PC-3 (cell line): ENCODE measurements at regions not wholly inside any gene's neighbourhood (a gene's known extent, or its start where the extent isn't known, plus 50 kb on each side); places are given as distances from the start of the nearest gene placed in this dataset.

ENCODE experiments used
- ATAC-seq: fragments of 200-7000 bp; cut with Tn5 transposase; 2 replicates; pipeline ENCODE4 v1.9.1; 2020; ENCODE audit warnings: mild to moderate bottlenecking, moderate library complexity
- BruUV-seq: library from RNA; stranded (reverse); fragments of 400-500 nt; replicated peaks from 2 replicates; lab custom pipeline; 2021; lab: Mats Ljungman, UMichigan
- CTCF ChIA-PET: fragments of 300-600 bp; sonication (Branson Sonifier 250); formaldehyde crosslinking; loops from one replicate; lab custom pipeline; 2022; ENCODE audit warnings: antibody characterized with exemption; lab: Charles Lee
- POLR2A ChIA-PET: fragments of 300-600 bp; sonication (Branson Sonifier 250); formaldehyde crosslinking; loops from one replicate; lab custom pipeline; 2022; ENCODE audit warnings: antibody characterized with exemption; ENCODE audit not compliant: unreplicated experiment; lab: Charles Lee
- DNase-seq: peaks from one replicate; pipeline ENCODE4 v3.0.0-alpha.2; 2015
- H2AFZ ChIP-seq: fragments of 300-600 bp; sonication (generic); 2 replicates; pipeline ENCODE4 v1.6.0; 2016; ENCODE audit warnings: antibody characterized with exemption, low read length
- H3F3A ChIP-seq: fragments of 300-600 bp; sonication (generic); one replicate; pipeline ENCODE4 v1.6.0; 2017; ENCODE audit warnings: antibody characterized with exemption, low read length, control low read depth, mild to moderate bottlenecking; ENCODE audit not compliant: unreplicated experiment
- H3K27ac ChIP-seq: fragments of 300-600 bp; sonication (generic); 2 replicates; pipeline ENCODE4 v1.5.1; 2016; ENCODE audit warnings: mild to moderate bottlenecking, low read length
- H3K27me3 ChIP-seq: fragments of 300-600 bp; sonication (generic); 2 replicates; pipeline ENCODE4 v1.6.1; 2016; ENCODE audit warnings: low read length, mixed read lengths
- H3K36me3 ChIP-seq: fragments of 300-600 bp; sonication (generic); 2 replicates; pipeline ENCODE4 v1.6.1; 2016; ENCODE audit warnings: low read depth, mixed run types, low read length, mixed read lengths
- H3K4me1 ChIP-seq: fragments of 300-600 bp; sonication (generic); 2 replicates; pipeline ENCODE4 v1.5.1; 2016; ENCODE audit warnings: low read length; ENCODE audit not compliant: insufficient read depth
- H3K4me2 ChIP-seq: fragments of 300-600 bp; sonication (generic); 2 replicates; pipeline ENCODE4 v1.6.0; 2016; ENCODE audit warnings: low read length
- H3K4me3 ChIP-seq: fragments of 300-600 bp; sonication (generic); 2 replicates; pipeline ENCODE4 v1.5.1; 2016; ENCODE audit warnings: mild to moderate bottlenecking, low read length, mixed read lengths
- H3K79me2 ChIP-seq: fragments of 300-600 bp; sonication (generic); 2 replicates; pipeline ENCODE4 v1.6.1; 2017; ENCODE audit warnings: low read length, mixed read lengths
- H3K9ac ChIP-seq: fragments of 300-600 bp; sonication (generic); 2 replicates; pipeline ENCODE4 v1.6.0; 2016; ENCODE audit warnings: mild to moderate bottlenecking, low read length
- H3K9me2 ChIP-seq: fragments of 300-600 bp; sonication (generic); replicated peaks from 2 replicates; pipeline ENCODE4 v1.6.1; 2016; ENCODE audit warnings: mixed run types, low read length, mixed read lengths
- H3K9me3 ChIP-seq: fragments of 300-600 bp; sonication (generic); 2 replicates; pipeline ENCODE4 v1.6.1; 2016; ENCODE audit warnings: low read length, mixed read lengths
- H4K20me1 ChIP-seq: fragments of 300-600 bp; sonication (generic); 2 replicates; pipeline ENCODE4 v1.6.1; 2016; ENCODE audit warnings: low read length, mixed read lengths
- EZH2 ChIP-seq: fragments of 300-600 bp; sonication (generic); IDR thresholded peaks from one replicate; pipeline ENCODE4 v1.6.1; 2017; ENCODE audit warnings: antibody characterized with exemption, mild to moderate bottlenecking, low read length; ENCODE audit not compliant: unreplicated experiment
- EZH2phosphoT487 ChIP-seq: fragments of 300-600 bp; sonication (generic); IDR thresholded peaks from 2 replicates; pipeline ENCODE4 v1.6.1; 2018; ENCODE audit warnings: mild to moderate bottlenecking, antibody characterized with exemption, low read length, borderline replicate concordance
- intact Hi-C: fragments of 100-400 bp; cut with micrococcal nuclease; formaldehyde crosslinking; loops from 2 replicates; pipeline ENCODE4 v1.9.0; 2023
- TF ChIP-seq, protein P1 (sequence below): fragments of 300-600 bp; sonication (generic); conservative IDR thresholded peaks from 2 replicates; pipeline ENCODE4 v1.5.1; 2017; ENCODE audit warnings: antibody characterized with exemption, low read depth, mild to moderate bottlenecking, low read length

DNA sequence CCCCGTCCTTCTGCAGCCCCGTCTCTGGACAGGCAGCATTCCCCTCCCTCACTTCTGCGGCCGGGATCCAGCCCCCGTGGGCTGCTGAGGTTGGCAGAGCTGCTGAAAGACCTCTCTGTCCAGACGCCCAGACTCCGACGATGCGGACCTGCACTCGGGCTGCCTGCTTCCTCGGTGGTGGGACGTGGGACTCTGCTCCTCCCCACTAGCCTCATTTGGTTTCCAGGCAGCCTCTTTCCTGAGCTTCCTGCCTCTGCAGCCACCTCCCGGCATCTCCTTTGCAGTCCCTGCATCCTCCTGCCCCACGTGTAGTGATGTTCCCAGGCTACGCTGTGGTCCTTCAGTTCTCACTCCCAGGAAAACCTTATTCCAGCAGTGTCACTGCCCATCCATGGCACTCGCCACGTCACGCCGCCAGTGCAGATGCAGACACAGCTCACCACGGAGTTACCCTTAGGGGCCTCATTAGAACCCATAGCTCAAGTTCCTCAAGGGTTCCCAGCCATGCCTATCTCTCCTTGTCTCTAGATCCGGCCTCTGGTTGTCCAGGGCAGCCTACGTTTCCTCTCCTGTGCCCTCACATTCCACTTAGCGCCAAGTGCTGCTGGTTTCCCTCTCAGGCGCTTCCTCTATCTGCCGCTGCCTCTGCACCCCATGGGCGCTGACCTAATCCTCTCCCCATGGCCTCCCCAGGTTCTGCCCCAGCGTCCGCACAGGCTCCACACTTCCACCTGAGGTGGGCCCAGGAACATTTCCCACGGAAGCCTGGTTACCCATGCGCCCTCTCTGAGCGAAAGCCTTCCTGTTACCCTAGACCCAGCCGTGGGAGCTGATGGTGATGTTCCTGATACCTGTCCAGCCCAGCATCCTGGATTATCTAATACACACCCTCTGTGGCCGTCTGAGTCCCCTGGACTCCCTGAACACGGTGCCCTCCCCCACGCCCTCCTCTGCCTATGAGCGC lies 318.3 kb upstream of the MYT1L start:
- intact Hi-C loops = no loop called here
- CTCF ChIA-PET = no interaction called here
- POLR2A ChIA-PET = no interaction called here

DNA sequence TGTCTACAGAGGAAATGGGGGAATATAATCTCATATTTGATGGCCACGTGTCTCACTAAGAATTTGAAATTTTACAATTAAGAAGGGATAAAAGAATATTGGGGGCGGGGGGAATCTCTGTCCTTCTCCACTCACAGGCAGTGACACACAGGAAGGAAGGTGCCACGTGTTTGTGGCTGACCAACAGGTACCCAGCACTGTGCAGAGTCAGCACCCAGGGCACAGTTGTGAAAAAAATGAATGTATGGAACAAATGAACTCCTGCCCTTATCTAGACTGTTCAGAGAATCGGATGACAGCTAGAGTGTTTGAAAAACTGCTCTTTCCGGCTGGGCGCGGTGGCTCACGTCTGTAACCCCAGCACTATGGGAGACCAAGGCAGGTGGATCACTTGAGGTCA lies 317.0 kb upstream of the MYT1L start:
- intact Hi-C loops = no loop called here

More for the DNA sequence above, 318.3 kb upstream of the MYT1L start:
- Histone ChIP-seq H3K27me3 (peaks cover 15% of the 10 kb centered on the region; the same call in 1 of the 2 replicates), H3K9ac (no peak overlapping the region), H3K79me2 (no peaks in the 10 kb centered on the region), H3K9me3 (no peaks in the 10 kb centered on the region), H3K36me3 (no peaks in the 10 kb centered on the region), H3K4me2 (no peak overlapping the region), H3K4me1 (peaks cover 8% of the 10 kb centered on the region; the same call in 1 of the 2 replicates), H3K27ac (no peak overlapping the region), H2AFZ (no peak overlapping the region), H3F3A (no peaks in the 10 kb centered on the region), H4K20me1 (no peaks in the 10 kb centered on the region), H3K4me3 (no peak overlapping the region), H3K9me2 (no peaks in the 10 kb centered on the region)
- no peak for ATAC-seq
- TF ChIP-seq EZH2 = no peak
- TF ChIP-seq, protein P1, sequence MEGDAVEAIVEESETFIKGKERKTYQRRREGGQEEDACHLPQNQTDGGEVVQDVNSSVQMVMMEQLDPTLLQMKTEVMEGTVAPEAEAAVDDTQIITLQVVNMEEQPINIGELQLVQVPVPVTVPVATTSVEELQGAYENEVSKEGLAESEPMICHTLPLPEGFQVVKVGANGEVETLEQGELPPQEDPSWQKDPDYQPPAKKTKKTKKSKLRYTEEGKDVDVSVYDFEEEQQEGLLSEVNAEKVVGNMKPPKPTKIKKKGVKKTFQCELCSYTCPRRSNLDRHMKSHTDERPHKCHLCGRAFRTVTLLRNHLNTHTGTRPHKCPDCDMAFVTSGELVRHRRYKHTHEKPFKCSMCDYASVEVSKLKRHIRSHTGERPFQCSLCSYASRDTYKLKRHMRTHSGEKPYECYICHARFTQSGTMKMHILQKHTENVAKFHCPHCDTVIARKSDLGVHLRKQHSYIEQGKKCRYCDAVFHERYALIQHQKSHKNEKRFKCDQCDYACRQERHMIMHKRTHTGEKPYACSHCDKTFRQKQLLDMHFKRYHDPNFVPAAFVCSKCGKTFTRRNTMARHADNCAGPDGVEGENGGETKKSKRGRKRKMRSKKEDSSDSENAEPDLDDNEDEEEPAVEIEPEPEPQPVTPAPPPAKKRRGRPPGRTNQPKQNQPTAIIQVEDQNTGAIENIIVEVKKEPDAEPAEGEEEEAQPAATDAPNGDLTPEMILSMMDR = no peak
- TF ChIP-seq EZH2phosphoT487 = no peak
- BruUV-seq = no TSS peak
- no peak for DNase-seq

More for the DNA sequence above, 317.0 kb upstream of the MYT1L start:
- no peaks in the 10 kb centered on the region for H3K36me3 ChIP-seq
- no peak overlapping the region for H3K27ac ChIP-seq
- H3K9me3 ChIP-seq = no peaks in the 10 kb centered on the region
- H3K27me3 ChIP-seq = 0 out of 2 replicates have a peak, but pooled peaks cover 5% of the 10 kb centered on the region
- no TSS peak for BruUV-seq
- H4K20me1 ChIP-seq = no peaks in the 10 kb centered on the region
- CTCF ChIA-PET = no interaction called here
- H3K79me2 ChIP-seq = no peaks in the 10 kb centered on the region
- H2AFZ ChIP-seq = no peak overlapping the region
- no peaks in the 10 kb centered on the region for H3F3A ChIP-seq
- no peak overlapping the region for H3K4me2 ChIP-seq
- TF ChIP-seq EZH2 (no peak), EZH2phosphoT487 (no peak)
- TF ChIP-seq, protein P1 = no peak
- ATAC-seq (no peak), DNase-seq (no peak)
- POLR2A ChIA-PET = no interaction called here
- no peak overlapping the region for H3K9ac ChIP-seq
- no peak overlapping the region for H3K4me3 ChIP-seq
- H3K9me2 ChIP-seq = no peaks in the 10 kb centered on the region
- H3K4me1 ChIP-seq = peaks cover 8% of the 10 kb centered on the region; the same call in 1 of the 2 replicates
